WTC11 (cell line): ENCODE measurements at regions not wholly inside any gene's neighbourhood (a gene's known extent, or its start where the extent isn't known, plus 50 kb on each side); places are given as distances from the start of the nearest gene placed in this dataset.

ENCODE experiments used
- ATAC-seq: fragments of 200-7000 bp; cut with Tn5 transposase; 2 replicates; pipeline ENCODE4 v1.10.0; 2021; ENCODE audit warnings: mild to moderate bottlenecking, moderate library complexity
- CTCF ChIA-PET: fragments of 300-600 bp; sonication (Branson Sonifier 250); formaldehyde crosslinking; loops from one replicate; lab custom pipeline; 2021; ENCODE audit warnings: antibody characterized with exemption; lab: Charles Lee
- POLR2A ChIA-PET: fragments of 350-600 bp; sonication (Branson Sonifier 250); formaldehyde crosslinking; loops from one replicate; lab custom pipeline; 2021; ENCODE audit warnings: antibody characterized with exemption; lab: Charles Lee
- DNase-seq: peaks from one replicate; pipeline ENCODE4 v3.0.0; 2021; ENCODE audit warnings: low spot score
- H3K27ac Mint-ChIP-seq: 2 replicates; pipeline ENCODE4 v1.8.0; 2021; ENCODE audit warnings: mixed read lengths
- H3K27me3 Mint-ChIP-seq: 2 replicates; pipeline ENCODE4 v1.8.0; 2021; ENCODE audit warnings: low read depth, mild to moderate bottlenecking, moderate library complexity, mixed read lengths
- H3K36me3 Mint-ChIP-seq: 2 replicates; pipeline ENCODE4 v1.8.0; 2021; ENCODE audit warnings: mixed read lengths
- H3K4me1 Mint-ChIP-seq: 2 replicates; pipeline ENCODE4 v1.8.0; 2022; ENCODE audit warnings: mixed read lengths
- H3K4me3 Mint-ChIP-seq: 2 replicates; pipeline ENCODE4 v1.8.0; 2021; ENCODE audit warnings: mild to moderate bottlenecking, moderate library complexity, mixed read lengths
- H3K9me3 Mint-ChIP-seq: 2 replicates; pipeline ENCODE4 v1.8.0; 2021; ENCODE audit warnings: mixed read lengths
- GTF2I ChIP-seq: fragments of 250-450 bp; sonication (Bioruptor Pico); conservative IDR thresholded peaks from 2 replicates; pipeline ENCODE4 v1.4.0; 2021; ENCODE audit warnings: mild to moderate bottlenecking
- IRF2 ChIP-seq: sonication (generic); formaldehyde crosslinking; IDR thresholded peaks from 2 replicates; pipeline ENCODE4 v1.8.0; 2022; ENCODE audit warnings: low read depth, missing genetic modification reagents, borderline replicate concordance
- KAT7 ChIP-seq: sonication (generic); formaldehyde crosslinking; IDR thresholded peaks from 2 replicates; pipeline ENCODE4 v1.8.1; 2023; ENCODE audit warnings: missing genetic modification reagents, mild to moderate bottlenecking, borderline replicate concordance
- MXD4 ChIP-seq: fragments of 250-450 bp; sonication (Bioruptor Pico); IDR thresholded peaks from 2 replicates; pipeline ENCODE4 v1.8.0; 2021; ENCODE audit warnings: mild to moderate bottlenecking, moderate library complexity, borderline replicate concordance
- NFYB ChIP-seq: sonication (generic); formaldehyde crosslinking; conservative IDR thresholded peaks from 2 replicates; pipeline ENCODE4 v1.8.0; 2022; ENCODE audit warnings: low read depth, missing genetic modification reagents
- RORB ChIP-seq: fragments of 250-450 bp; sonication (Bioruptor Pico); IDR thresholded peaks from 2 replicates; pipeline ENCODE4 v1.9.0; 2021; ENCODE audit warnings: mild to moderate bottlenecking
- SP1 ChIP-seq: sonication (generic); formaldehyde crosslinking; conservative IDR thresholded peaks from 2 replicates; pipeline ENCODE4 v1.8.1; 2022; ENCODE audit warnings: missing genetic modification reagents
- TCF7 ChIP-seq: sonication (generic); formaldehyde crosslinking; IDR thresholded peaks from 2 replicates; pipeline ENCODE4 v1.8.0; 2022; ENCODE audit warnings: mild to moderate bottlenecking, low read depth, missing genetic modification reagents, moderate library complexity
- ZBTB21 ChIP-seq: sonication (generic); formaldehyde crosslinking; IDR thresholded peaks from 2 replicates; pipeline ENCODE4 v1.8.1; 2023; ENCODE audit warnings: mild to moderate bottlenecking, missing genetic modification reagents, borderline replicate concordance
- ZNF671 ChIP-seq: fragments of 250-450 bp; sonication (Bioruptor Pico); IDR thresholded peaks from 2 replicates; pipeline ENCODE4 v1.8.0; 2021; ENCODE audit warnings: mild to moderate bottlenecking
- TF ChIP-seq, protein P1 (sequence below): fragments of 250-450 bp; sonication (Bioruptor Pico); IDR thresholded peaks from 2 replicates; pipeline ENCODE4 v1.9.0; 2021; ENCODE audit warnings: mild to moderate bottlenecking
- TF ChIP-seq, protein P2 (sequence below): fragments of 250-450 bp; sonication (Bioruptor Pico); IDR thresholded peaks from 2 replicates; pipeline ENCODE4 v1.8.0; 2021; ENCODE audit warnings: mild to moderate bottlenecking
- TF ChIP-seq, protein P3 (sequence below): sonication (generic); formaldehyde crosslinking; conservative IDR thresholded peaks from 2 replicates; pipeline ENCODE4 v1.8.1; 2023; ENCODE audit warnings: mild to moderate bottlenecking, low read depth, missing genetic modification reagents, moderate library complexity
- TF ChIP-seq, protein P4 (sequence below): sonication (generic); formaldehyde crosslinking; IDR thresholded peaks from 2 replicates; pipeline ENCODE4 v1.8.1; 2023; ENCODE audit warnings: mild to moderate bottlenecking, missing genetic modification reagents
- TF ChIP-seq, protein P5 (sequence below): sonication (generic); formaldehyde crosslinking; IDR thresholded peaks from 2 replicates; pipeline ENCODE4 v1.8.0; 2023; ENCODE audit warnings: mild to moderate bottlenecking, missing genetic modification reagents
- TF ChIP-seq, protein P6 (sequence below): sonication (generic); formaldehyde crosslinking; IDR thresholded peaks from 2 replicates; pipeline ENCODE4 v1.8.1; 2023; ENCODE audit warnings: mild to moderate bottlenecking, missing genetic modification reagents, moderate library complexity

DNA sequence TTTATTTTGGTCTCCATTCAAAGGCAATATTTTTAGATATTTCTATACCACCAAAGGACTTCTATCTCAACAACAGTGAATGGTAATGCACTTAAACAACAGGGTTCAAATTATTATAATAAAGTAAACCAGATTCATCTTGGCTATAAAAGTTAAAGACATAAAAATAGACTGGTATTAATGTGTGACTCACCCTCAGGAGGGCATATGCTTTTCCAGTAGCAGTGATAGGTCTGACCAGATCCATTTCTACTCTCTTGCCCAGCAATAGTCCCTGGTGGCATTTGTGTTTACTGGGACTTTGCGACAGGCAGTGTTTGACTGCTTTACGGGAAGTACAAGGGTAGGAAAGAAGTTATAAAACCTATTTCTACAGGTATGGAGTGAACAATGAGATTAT lies 353.2 kb upstream of the ATP2B1 start (continued):
- TF ChIP-seq, protein P1, sequence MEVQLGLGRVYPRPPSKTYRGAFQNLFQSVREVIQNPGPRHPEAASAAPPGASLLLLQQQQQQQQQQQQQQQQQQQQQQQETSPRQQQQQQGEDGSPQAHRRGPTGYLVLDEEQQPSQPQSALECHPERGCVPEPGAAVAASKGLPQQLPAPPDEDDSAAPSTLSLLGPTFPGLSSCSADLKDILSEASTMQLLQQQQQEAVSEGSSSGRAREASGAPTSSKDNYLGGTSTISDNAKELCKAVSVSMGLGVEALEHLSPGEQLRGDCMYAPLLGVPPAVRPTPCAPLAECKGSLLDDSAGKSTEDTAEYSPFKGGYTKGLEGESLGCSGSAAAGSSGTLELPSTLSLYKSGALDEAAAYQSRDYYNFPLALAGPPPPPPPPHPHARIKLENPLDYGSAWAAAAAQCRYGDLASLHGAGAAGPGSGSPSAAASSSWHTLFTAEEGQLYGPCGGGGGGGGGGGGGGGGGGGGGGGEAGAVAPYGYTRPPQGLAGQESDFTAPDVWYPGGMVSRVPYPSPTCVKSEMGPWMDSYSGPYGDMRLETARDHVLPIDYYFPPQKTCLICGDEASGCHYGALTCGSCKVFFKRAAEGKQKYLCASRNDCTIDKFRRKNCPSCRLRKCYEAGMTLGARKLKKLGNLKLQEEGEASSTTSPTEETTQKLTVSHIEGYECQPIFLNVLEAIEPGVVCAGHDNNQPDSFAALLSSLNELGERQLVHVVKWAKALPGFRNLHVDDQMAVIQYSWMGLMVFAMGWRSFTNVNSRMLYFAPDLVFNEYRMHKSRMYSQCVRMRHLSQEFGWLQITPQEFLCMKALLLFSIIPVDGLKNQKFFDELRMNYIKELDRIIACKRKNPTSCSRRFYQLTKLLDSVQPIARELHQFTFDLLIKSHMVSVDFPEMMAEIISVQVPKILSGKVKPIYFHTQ (CRISPR knock-in tag) = no peak
- no peak for TF ChIP-seq SP1 (CRISPR knock-in tag)

DNA sequence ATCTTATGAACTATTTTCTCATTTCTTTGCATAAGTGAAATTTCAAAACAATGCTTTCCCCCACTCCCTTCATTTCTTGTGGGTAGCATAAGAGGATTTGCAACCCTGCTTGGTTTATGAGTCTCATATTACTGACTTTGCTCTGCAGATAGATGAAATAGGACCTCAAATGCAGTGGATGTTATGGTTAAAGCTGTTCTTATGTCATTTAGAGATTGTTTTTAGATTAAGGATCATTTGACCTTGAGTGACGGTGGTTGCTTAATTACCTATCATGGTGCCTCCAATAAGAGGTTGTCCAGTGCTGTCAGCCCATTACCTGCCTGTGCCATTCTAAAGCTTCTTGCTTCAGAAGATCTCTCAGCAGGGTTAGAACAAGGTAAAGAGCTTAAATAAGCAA lies 351.4 kb upstream of the ATP2B1 start:
- ChIA-PET CTCF (no interaction called here), POLR2A (no interaction called here)
- no peaks in the 10 kb centered on the region for H3K27me3 Mint-ChIP-seq
- no peaks in the 10 kb centered on the region for H3K9me3 Mint-ChIP-seq
- H3K27ac Mint-ChIP-seq = no peak overlapping the region
- ATAC-seq (no peak), DNase-seq (no peak)
- no peaks in the 10 kb centered on the region for H3K36me3 Mint-ChIP-seq
- TF ChIP-seq ZBTB21 (CRISPR knock-in tag) (no peak), IRF2 (CRISPR knock-in tag) (no peak), TCF7 (CRISPR knock-in tag) (no peak), RORB (CRISPR knock-in tag) (no peak), MXD4 (CRISPR knock-in tag) (no peak), KAT7 (CRISPR knock-in tag) (no peak), ZNF671 (CRISPR knock-in tag) (no peak), NFYB (CRISPR knock-in tag) (no peak), GTF2I (CRISPR knock-in tag) (no peak)
- TF ChIP-seq, protein P1 (CRISPR knock-in tag) = no peak
- TF ChIP-seq, protein P2, sequence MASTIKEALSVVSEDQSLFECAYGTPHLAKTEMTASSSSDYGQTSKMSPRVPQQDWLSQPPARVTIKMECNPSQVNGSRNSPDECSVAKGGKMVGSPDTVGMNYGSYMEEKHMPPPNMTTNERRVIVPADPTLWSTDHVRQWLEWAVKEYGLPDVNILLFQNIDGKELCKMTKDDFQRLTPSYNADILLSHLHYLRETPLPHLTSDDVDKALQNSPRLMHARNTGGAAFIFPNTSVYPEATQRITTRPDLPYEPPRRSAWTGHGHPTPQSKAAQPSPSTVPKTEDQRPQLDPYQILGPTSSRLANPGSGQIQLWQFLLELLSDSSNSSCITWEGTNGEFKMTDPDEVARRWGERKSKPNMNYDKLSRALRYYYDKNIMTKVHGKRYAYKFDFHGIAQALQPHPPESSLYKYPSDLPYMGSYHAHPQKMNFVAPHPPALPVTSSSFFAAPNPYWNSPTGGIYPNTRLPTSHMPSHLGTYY = no peak
- TF ChIP-seq, protein P3, sequence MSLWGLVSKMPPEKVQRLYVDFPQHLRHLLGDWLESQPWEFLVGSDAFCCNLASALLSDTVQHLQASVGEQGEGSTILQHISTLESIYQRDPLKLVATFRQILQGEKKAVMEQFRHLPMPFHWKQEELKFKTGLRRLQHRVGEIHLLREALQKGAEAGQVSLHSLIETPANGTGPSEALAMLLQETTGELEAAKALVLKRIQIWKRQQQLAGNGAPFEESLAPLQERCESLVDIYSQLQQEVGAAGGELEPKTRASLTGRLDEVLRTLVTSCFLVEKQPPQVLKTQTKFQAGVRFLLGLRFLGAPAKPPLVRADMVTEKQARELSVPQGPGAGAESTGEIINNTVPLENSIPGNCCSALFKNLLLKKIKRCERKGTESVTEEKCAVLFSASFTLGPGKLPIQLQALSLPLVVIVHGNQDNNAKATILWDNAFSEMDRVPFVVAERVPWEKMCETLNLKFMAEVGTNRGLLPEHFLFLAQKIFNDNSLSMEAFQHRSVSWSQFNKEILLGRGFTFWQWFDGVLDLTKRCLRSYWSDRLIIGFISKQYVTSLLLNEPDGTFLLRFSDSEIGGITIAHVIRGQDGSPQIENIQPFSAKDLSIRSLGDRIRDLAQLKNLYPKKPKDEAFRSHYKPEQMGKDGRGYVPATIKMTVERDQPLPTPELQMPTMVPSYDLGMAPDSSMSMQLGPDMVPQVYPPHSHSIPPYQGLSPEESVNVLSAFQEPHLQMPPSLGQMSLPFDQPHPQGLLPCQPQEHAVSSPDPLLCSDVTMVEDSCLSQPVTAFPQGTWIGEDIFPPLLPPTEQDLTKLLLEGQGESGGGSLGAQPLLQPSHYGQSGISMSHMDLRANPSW (CRISPR knock-in tag) = no peak
- TF ChIP-seq, protein P4, sequence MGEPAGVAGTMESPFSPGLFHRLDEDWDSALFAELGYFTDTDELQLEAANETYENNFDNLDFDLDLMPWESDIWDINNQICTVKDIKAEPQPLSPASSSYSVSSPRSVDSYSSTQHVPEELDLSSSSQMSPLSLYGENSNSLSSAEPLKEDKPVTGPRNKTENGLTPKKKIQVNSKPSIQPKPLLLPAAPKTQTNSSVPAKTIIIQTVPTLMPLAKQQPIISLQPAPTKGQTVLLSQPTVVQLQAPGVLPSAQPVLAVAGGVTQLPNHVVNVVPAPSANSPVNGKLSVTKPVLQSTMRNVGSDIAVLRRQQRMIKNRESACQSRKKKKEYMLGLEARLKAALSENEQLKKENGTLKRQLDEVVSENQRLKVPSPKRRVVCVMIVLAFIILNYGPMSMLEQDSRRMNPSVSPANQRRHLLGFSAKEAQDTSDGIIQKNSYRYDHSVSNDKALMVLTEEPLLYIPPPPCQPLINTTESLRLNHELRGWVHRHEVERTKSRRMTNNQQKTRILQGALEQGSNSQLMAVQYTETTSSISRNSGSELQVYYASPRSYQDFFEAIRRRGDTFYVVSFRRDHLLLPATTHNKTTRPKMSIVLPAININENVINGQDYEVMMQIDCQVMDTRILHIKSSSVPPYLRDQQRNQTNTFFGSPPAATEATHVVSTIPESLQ = no peak
- TF ChIP-seq, protein P5, sequence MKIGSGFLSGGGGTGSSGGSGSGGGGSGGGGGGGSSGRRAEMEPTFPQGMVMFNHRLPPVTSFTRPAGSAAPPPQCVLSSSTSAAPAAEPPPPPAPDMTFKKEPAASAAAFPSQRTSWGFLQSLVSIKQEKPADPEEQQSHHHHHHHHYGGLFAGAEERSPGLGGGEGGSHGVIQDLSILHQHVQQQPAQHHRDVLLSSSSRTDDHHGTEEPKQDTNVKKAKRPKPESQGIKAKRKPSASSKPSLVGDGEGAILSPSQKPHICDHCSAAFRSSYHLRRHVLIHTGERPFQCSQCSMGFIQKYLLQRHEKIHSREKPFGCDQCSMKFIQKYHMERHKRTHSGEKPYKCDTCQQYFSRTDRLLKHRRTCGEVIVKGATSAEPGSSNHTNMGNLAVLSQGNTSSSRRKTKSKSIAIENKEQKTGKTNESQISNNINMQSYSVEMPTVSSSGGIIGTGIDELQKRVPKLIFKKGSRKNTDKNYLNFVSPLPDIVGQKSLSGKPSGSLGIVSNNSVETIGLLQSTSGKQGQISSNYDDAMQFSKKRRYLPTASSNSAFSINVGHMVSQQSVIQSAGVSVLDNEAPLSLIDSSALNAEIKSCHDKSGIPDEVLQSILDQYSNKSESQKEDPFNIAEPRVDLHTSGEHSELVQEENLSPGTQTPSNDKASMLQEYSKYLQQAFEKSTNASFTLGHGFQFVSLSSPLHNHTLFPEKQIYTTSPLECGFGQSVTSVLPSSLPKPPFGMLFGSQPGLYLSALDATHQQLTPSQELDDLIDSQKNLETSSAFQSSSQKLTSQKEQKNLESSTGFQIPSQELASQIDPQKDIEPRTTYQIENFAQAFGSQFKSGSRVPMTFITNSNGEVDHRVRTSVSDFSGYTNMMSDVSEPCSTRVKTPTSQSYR = no peak
- TF ChIP-seq, protein P6, sequence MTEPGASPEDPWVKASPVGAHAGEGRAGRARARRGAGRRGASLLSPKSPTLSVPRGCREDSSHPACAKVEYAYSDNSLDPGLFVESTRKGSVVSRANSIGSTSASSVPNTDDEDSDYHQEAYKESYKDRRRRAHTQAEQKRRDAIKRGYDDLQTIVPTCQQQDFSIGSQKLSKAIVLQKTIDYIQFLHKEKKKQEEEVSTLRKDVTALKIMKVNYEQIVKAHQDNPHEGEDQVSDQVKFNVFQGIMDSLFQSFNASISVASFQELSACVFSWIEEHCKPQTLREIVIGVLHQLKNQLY (CRISPR knock-in tag) = no peak
- H3K4me1 Mint-ChIP-seq = peaks cover 9% of the 10 kb centered on the region
- no peak overlapping the region for H3K4me3 Mint-ChIP-seq
